DMS 273 treated with DMSO at 0.1 percent for 48 hours (cell line): ENCODE measurements at regions not wholly inside any gene's neighbourhood (a gene's known extent, or its start where the extent isn't known, plus 50 kb on each side); places are given as distances from the start of the nearest gene placed in this dataset.
"Not testable (repeated sequence)": the region's sequence is repeated elsewhere in the genome, so short reads cannot be mapped to it uniquely, and the experiment has no call there.

Experiments used
- DNase-seq: peaks from one replicate; lab custom pipeline; 2025; lab: John Stamatoyannopoulos, UW

GRCh38 chr12:22810036-22810435 is 185.1 kb downstream of the ETNK1 start:
- no peak for DNase-seq

- DNase-seq, result no peak
Observed at GRCh38 chr12:22812531-22812930, 187.6 kb downstream of the ETNK1 start.

GRCh38 chr12:22821985-22822384 is 197.0 kb downstream of the ETNK1 start:
- DNase-seq, result no peak

GRCh38 chr12:22826026-22826425 is 201.1 kb downstream of the ETNK1 start:
- no peak for DNase-seq

- DNase-seq, result not testable (repeated sequence)
Observed at GRCh38 chr12:22826446-22826981, 201.5 kb downstream of the ETNK1 start.

- no peak for DNase-seq
Observed at GRCh38 chr12:22828066-22828465, 203.1 kb downstream of the ETNK1 start.

- DNase-seq, result no peak
Observed at GRCh38 chr12:22835431-22835830, 210.5 kb downstream of the ETNK1 start.

- no peak for DNase-seq
Observed at GRCh38 chr12:22850185-22850584, 225.2 kb downstream of the ETNK1 start.

GRCh38 chr12:22851532-22851931 is 226.6 kb downstream of the ETNK1 start:
- DNase-seq, result no peak

GRCh38 chr12:22855456-22855855 is 230.5 kb downstream of the ETNK1 start:
- no peak for DNase-seq

GRCh38 chr12:22856178-22856577 is 231.2 kb downstream of the ETNK1 start:
- DNase-seq, result peak; percentile 30

- DNase-seq, result no peak
Observed at GRCh38 chr12:22858849-22859570, 234.0 kb downstream of the ETNK1 start.

GRCh38 chr12:22860926-22861325 is 236.0 kb downstream of the ETNK1 start:
- no peak for DNase-seq

- no peak for DNase-seq
Observed at GRCh38 chr12:22865822-22866221, 240.9 kb downstream of the ETNK1 start.

GRCh38 chr12:22866406-22866805 is 241.4 kb downstream of the ETNK1 start:
- no peak for DNase-seq

- DNase-seq, result no peak
Observed at GRCh38 chr12:22874151-22874550, 249.2 kb downstream of the ETNK1 start.

GRCh38 chr12:22876262-22876661 is 251.3 kb downstream of the ETNK1 start:
- DNase-seq, result no peak

- DNase-seq, result no peak
Observed at GRCh38 chr12:22879203-22879602, 254.2 kb downstream of the ETNK1 start.

GRCh38 chr12:22880331-22880730 is 255.4 kb downstream of the ETNK1 start:
- DNase-seq, result no peak

GRCh38 chr12:22880807-22881206 is 255.8 kb downstream of the ETNK1 start:
- DNase-seq, result no peak

- no peak for DNase-seq
Observed at GRCh38 chr12:22881878-22882385, 257.0 kb downstream of the ETNK1 start.

- DNase-seq, result no peak
Observed at GRCh38 chr12:22882559-22882958, 257.6 kb downstream of the ETNK1 start.

- no peak for DNase-seq
Observed at GRCh38 chr12:22893878-22894277, 268.9 kb downstream of the ETNK1 start.

GRCh38 chr12:22899184-22899583 is 274.2 kb downstream of the ETNK1 start:
- no peak for DNase-seq
